Neural cell (in vitro differentiated cells): ENCODE measurements at regions not wholly inside any gene's neighbourhood (a gene's known extent, or its start where the extent isn't known, plus 50 kb on each side); places are given as distances from the start of the nearest gene placed in this dataset.
A peak's percentile ranks its signal among the peaks of the same experiment; 100 is the strongest.

Experiments
- H2AFZ ChIP-seq: fragments of 200-600, 300-800 bp; sonication (generic), shearing (Covaris generic); 2 replicates; pipeline ENCODE4 v1.6.0; 2014; ENCODE audit warnings: low read depth, mild to moderate bottlenecking, antibody characterized with exemption, low read length, moderate library complexity
- H3F3A ChIP-seq: fragments of 200-600 bp; shearing (Covaris generic); 2 replicates; pipeline ENCODE4 v1.6.1; 2016; ENCODE audit warnings: mild to moderate bottlenecking, moderate library complexity, mixed read lengths, antibody characterized with exemption, low read length; ENCODE audit not compliant: insufficient read depth, poor library complexity, severe bottlenecking
- H3K27ac ChIP-seq: fragments of 200-600, 300-800 bp; sonication (generic), shearing (Covaris generic); 2 replicates; pipeline ENCODE4 v1.5.1; 2014; ENCODE audit warnings: mild to moderate bottlenecking, low read length, moderate library complexity
- H3K27me3 ChIP-seq: fragments of 300-800, 200-600 bp; sonication (generic), shearing (Covaris generic); 2 replicates; pipeline ENCODE4 v1.6.0; 2014; ENCODE audit warnings: mild to moderate bottlenecking, low read depth, low read length, moderate library complexity; ENCODE audit not compliant: insufficient read depth
- H3K36me3 ChIP-seq: fragments of 300-800, 200-600 bp; sonication (generic), shearing (Covaris generic); 2 replicates; pipeline ENCODE4 v1.5.1; 2014; ENCODE audit warnings: mild to moderate bottlenecking, antibody characterized with exemption, low read length, moderate library complexity; ENCODE audit not compliant: insufficient read depth
- H3K4me2 ChIP-seq: fragments of 300-800, 200-600 bp; sonication (generic), shearing (Covaris generic); 2 replicates; pipeline ENCODE4 v1.6.0; 2014; ENCODE audit warnings: mild to moderate bottlenecking, low read length
- H3K4me3 ChIP-seq: fragments of 300-800, 200-600 bp; sonication (generic), shearing (Covaris generic); 2 replicates; pipeline ENCODE4 v1.5.1; 2014; ENCODE audit warnings: mild to moderate bottlenecking, low read length, moderate library complexity
- H3K79me2 ChIP-seq: fragments of 200-600 bp; shearing (Covaris generic); replicated peaks from 2 replicates; pipeline ENCODE4 v1.6.0; 2014; ENCODE audit warnings: mild to moderate bottlenecking, low read length, moderate library complexity; ENCODE audit not compliant: insufficient read depth
- H3K9ac ChIP-seq: fragments of 300-800, 200-600 bp; sonication (generic), shearing (Covaris generic); 2 replicates; pipeline ENCODE4 v1.6.1; 2016; ENCODE audit warnings: mild to moderate bottlenecking, low read length, mixed read lengths
- H3K9me2 ChIP-seq: fragments of 200-600 bp; shearing (Covaris generic); 2 replicates; pipeline ENCODE4 v1.6.1; 2016; ENCODE audit warnings: mild to moderate bottlenecking, low read length, mixed read lengths; ENCODE audit not compliant: insufficient read depth
- H3K9me3 ChIP-seq: fragments of 200-600, 300-800 bp; sonication (generic), shearing (Covaris generic); 2 replicates; pipeline ENCODE4 v1.6.1; 2016; ENCODE audit warnings: mild to moderate bottlenecking, mixed run types, low read length, moderate library complexity, mixed read lengths
- H4K20me1 ChIP-seq: fragments of 200-600 bp; shearing (Covaris generic); 2 replicates; pipeline ENCODE4 v1.6.1; 2016; ENCODE audit warnings: mild to moderate bottlenecking, mixed run types; ENCODE audit not compliant: insufficient read depth
- CTCF ChIP-seq: fragments of 450-650 bp; IDR thresholded peaks from 2 replicates; pipeline ENCODE4 v1.5.1; 2014; ENCODE audit warnings: antibody characterized with exemption, mild to moderate bottlenecking, moderate library complexity; ENCODE audit not compliant: poor library complexity, severe bottlenecking
- EP300 ChIP-seq: fragments of 450-650 bp; conservative IDR thresholded peaks from 2 replicates; pipeline ENCODE4 v1.6.1; 2014; ENCODE audit warnings: antibody characterized with exemption, mild to moderate bottlenecking, moderate library complexity; ENCODE audit not compliant: poor library complexity, severe bottlenecking
- EZH2 ChIP-seq: fragments of 200-600, 300-800 bp; shearing (Covaris generic), sonication (generic); IDR thresholded peaks from 2 replicates; pipeline ENCODE4 v1.6.1; 2014; ENCODE audit warnings: antibody characterized with exemption, low read length, borderline replicate concordance, mild to moderate bottlenecking; ENCODE audit not compliant: insufficient read depth, poor library complexity, severe bottlenecking
- MXI1 ChIP-seq: fragments of 450-650 bp; conservative IDR thresholded peaks from 2 replicates; pipeline ENCODE4 v1.6.1; 2014; ENCODE audit warnings: antibody characterized with exemption, mild to moderate bottlenecking; ENCODE audit not compliant: poor library complexity, severe bottlenecking
- POLR2AphosphoS5 ChIP-seq: IDR thresholded peaks from 2 replicates; pipeline ENCODE4 v1.6.1; 2012
- RAD21 ChIP-seq: fragments of 450-650 bp; conservative IDR thresholded peaks from 2 replicates; pipeline ENCODE4 v1.6.1; 2014; ENCODE audit warnings: antibody characterized with exemption, mild to moderate bottlenecking, moderate library complexity
- REST ChIP-seq: IDR thresholded peaks from 2 replicates; pipeline ENCODE4 v1.6.1; 2012; ENCODE audit warnings: borderline replicate concordance
- SMC3 ChIP-seq: fragments of 450-650 bp; conservative IDR thresholded peaks from 2 replicates; pipeline ENCODE4 v1.6.1; 2014; ENCODE audit warnings: antibody characterized with exemption, mild to moderate bottlenecking, moderate library complexity; ENCODE audit not compliant: poor library complexity
- TAF1 ChIP-seq: IDR thresholded peaks from 2 replicates; pipeline ENCODE4 v1.6.1; 2012; ENCODE audit warnings: low read depth

- Histone ChIP-seq H3K4me2 (no peak overlapping the region), H2AFZ (no peak overlapping the region), H3K36me3 (no peaks in the 10 kb centered on the region), H3K9ac (no peak overlapping the region), H4K20me1 (no peaks in the 10 kb centered on the region), H3F3A (no peaks in the 10 kb centered on the region), H3K4me3 (no peak overlapping the region), H3K79me2 (no peaks in the 10 kb centered on the region), H3K9me3 (no peaks in the 10 kb centered on the region), H3K27ac (peak overlapping the region; percentile 55), H3K9me2 (no peaks in the 10 kb centered on the region), H3K27me3 (no peaks in the 10 kb centered on the region)
- TF ChIP-seq SMC3 (no peak), MXI1 (no peak), EP300 (no peak), REST (no peak), EZH2 (no peak)
These were observed 360.5 kb upstream of the DAB1 start for GRCh38 chr1:57784356-57784755.

GRCh38 chr1:57782357-57782756 lies 358.5 kb upstream of the DAB1 start:
- H3K36me3 ChIP-seq = no peaks in the 10 kb centered on the region
- no peak overlapping the region for H2AFZ ChIP-seq
- no peaks in the 10 kb centered on the region for H3K27me3 ChIP-seq
- H3K9me3 ChIP-seq = no peaks in the 10 kb centered on the region
- no peaks in the 10 kb centered on the region for H4K20me1 ChIP-seq
- H3K9me2 ChIP-seq = no peaks in the 10 kb centered on the region
- no peaks in the 10 kb centered on the region for H3K79me2 ChIP-seq
- no peaks in the 10 kb centered on the region for H3F3A ChIP-seq
- no peak for TF ChIP-seq REST
- TF ChIP-seq POLR2AphosphoS5 = no peak
- TF ChIP-seq CTCF = no peak
- TF ChIP-seq SMC3 = no peak
- TF ChIP-seq RAD21 = no peak
- no peak for TF ChIP-seq TAF1
- TF ChIP-seq MXI1 = no peak
- TF ChIP-seq EZH2 = no peak
- no peak for TF ChIP-seq EP300
- H3K9ac ChIP-seq = no peak overlapping the region
- H3K27ac ChIP-seq = no peak overlapping the region
- H3K4me3 ChIP-seq = no peak overlapping the region
- no peak overlapping the region for H3K4me2 ChIP-seq
